Kasumi-1 (cell line): ENCODE measurements at regions not wholly inside any gene's neighbourhood (a gene's known extent, or its start where the extent isn't known, plus 50 kb on each side); places are given as distances from the start of the nearest gene placed in this dataset.
"Not testable (repeated sequence)": the region's sequence is repeated elsewhere in the genome, so short reads cannot be mapped to it uniquely, and the experiment has no call there.

ENCODE experiments used
- DNase-seq, 2 experiments: peaks; one replicate each; lab custom pipeline; 2025; lab: John Stamatoyannopoulos, UW

- DNase-seq, result no peak
These were observed 165.9 kb upstream of the CREB1 start for GRCh38 chr2:207363761-207364290.

- no peak for DNase-seq
These were observed 159.1 kb upstream of the CREB1 start for GRCh38 chr2:207370646-207371045.

DNA sequence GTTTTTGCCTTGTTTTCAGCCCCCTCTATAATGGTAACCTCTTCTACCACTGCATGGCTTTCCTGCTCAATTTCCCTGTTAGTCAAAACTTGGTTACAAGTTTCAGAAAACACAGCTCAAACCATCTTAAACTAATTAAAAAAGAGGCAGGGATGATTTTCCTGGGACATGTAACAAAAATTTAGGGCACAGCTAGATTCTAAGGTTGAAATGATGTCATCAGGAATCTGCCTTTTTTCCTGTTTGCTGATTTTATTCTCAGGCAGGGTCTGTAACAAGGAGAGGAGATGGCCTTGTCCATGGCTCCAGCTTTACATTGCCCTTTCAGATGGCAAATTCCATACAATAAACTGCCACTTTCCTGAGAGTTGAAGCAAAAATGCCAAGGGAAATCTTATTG, 157.9 kb upstream of the CREB1 start:
- no peak for DNase-seq

- no peak for DNase-seq
These were observed 157.3 kb upstream of the CREB1 start for GRCh38 chr2:207372483-207372882.

GRCh38 chr2:207375207-207375875, 154.4 kb upstream of the CREB1 start:
- no peak for DNase-seq

GRCh38 chr2:207378620-207379019, 151.1 kb upstream of the CREB1 start:
- DNase-seq, result not testable (repeated sequence)

DNA sequence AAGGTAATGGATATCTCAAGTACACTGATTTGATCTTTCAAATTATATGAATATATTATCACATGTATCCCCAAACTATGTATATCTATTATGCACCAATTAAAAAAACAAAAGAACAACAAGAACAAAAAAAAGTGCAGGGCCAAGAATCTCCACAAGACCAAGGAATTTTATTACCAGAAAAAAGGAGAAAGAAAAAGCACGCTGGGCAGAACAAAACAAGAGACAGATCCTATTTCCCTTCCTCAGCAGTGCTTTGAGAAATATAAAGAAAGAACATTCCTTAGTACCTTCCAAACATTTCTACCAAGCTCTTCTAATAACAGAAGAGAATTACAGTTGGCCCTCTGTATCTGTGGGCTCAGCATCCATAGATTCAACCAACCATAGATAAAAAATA, 144.7 kb upstream of the CREB1 start:
- DNase-seq, result no peak

DNA sequence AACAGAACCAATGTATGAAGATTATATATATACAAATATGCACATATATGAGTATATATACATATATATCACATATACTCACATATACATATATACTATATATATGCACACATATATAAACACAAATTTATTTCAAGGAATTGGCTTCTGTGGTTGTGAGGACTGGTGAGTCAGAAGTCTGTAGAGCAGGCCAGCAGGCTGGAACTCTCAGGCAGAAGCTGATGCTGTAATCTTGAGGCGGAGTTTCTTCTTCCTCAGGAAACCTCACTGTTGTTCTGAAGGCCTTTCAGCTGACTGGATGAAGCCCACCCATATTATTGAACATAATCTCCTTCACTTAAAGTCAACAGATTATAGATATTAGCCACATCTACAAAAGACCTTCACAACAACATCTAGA, 143.9 kb upstream of the CREB1 start:
- peak; percentile 30 to 34 for DNase-seq

DNA sequence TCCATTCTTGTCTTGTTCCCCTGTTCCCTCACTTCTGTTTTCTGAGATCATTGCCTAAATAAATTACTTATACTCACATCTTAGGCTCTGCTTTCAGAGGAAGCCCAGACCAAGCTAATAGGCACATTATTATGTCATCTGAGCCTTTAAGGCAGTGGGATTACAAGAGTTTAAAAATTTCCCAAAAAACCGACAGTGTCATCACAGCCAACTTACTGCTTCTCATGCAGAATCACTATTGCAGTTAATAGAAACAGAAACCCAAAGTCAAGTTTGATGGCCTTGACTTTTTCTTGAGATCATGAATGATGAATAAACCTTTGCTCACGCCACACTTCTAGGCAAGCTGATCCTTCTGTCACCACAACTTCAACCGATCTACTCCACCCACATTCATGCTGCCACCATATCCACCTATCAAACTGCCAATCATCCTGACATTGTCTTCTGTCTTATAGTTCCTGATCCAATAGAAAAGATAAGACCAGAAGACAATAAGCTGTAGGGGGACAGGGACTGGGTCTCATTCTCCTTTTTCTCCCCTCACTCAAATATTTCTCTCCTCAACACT, 142.7 kb upstream of the CREB1 start:
- DNase-seq, result no peak

GRCh38 chr2:207390302-207391095, 139.3 kb upstream of the CREB1 start:
- no peak for DNase-seq

GRCh38 chr2:207394203-207394781, 135.5 kb upstream of the CREB1 start:
- no peak for DNase-seq

DNA sequence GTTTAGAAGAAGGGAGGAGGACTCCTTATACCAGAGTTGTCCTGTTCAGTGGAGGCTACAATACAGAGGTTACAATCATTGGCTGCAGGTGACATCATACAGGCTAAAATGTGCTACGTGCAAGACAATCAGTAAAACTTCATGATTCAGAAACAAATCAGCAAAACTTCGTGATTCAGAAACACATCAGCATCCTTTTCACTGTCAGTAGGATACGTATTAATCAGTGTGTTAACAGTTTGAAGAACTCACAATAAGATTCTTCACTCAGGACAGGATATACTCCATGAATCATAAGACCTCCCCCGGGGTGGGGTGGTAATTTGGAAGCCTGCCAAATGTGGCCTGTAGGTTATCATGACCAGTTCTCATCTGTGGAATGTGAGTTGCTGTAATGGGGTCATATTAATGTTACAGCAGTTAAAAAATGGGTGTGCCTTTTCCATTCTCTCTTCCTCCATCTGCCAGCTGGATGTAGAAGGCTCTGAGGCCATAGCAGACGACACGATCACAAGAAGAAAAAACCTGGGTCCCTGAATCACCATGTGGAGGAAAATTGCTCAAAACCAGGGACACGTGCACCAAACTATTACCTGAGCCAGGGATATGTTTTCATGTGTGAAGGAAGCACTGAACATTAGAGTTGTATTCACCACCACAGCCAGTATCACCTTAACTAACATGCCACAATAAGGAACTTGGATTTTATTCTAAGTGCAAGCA, 134.8 kb upstream of the CREB1 start:
- no peak for DNase-seq

DNA sequence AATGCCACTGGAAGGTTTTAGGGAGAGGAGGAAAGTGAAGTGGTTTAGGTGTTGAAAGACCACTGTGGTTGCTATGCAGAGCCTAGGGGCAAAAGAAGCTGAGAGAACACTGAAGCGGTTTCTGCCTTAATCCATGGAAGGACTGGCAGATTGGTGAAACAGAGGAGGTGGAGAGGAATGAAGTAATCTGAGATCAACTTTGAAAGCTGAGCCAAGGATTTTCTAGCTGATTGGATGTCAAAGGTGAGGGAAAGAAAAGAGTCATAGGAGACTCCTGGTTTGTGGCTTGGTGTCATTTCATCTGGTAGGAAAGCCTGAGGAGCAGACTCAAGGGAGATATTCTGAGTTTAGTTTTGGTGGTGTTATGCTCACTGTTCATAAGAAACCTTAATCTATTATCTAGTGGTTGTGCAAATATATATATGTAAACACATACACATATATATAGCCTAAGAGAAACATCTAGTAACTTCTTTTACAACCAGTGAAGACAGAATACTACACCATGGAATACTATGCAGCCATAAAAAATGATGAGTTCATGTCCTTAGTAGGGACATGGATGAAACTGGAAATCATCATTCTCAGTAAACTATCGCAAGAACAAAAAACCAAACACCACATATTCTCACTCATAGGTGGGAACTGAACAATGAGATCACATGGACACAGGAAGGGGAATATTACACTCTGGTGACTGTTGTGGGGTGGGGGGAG, 134.1 kb upstream of the CREB1 start:
- DNase-seq, result no peak

GRCh38 chr2:207397917-207398655, 131.7 kb upstream of the CREB1 start:
- DNase-seq, result no peak

DNA sequence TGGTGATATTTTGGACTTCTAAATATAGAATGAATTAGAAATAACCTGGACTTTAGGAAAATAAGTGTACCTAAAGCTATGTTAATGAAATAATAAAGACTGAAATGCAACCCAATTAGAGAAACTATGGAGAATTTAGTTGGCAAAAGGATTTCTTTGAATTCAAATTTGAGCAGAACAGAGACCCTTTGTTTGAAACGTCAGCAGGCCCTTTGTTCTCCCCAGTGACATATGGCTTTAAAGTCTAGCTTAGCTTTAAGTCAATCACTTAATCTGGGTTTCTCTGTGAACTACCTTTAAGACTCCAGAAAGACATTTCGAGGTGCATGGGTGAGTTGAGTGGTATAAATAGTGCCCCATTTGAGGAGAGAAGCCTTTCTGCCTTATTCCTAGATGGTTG, 130.5 kb upstream of the CREB1 start:
- no peak for DNase-seq

GRCh38 chr2:207401338-207401737, 128.4 kb upstream of the CREB1 start:
- no peak for DNase-seq

DNA sequence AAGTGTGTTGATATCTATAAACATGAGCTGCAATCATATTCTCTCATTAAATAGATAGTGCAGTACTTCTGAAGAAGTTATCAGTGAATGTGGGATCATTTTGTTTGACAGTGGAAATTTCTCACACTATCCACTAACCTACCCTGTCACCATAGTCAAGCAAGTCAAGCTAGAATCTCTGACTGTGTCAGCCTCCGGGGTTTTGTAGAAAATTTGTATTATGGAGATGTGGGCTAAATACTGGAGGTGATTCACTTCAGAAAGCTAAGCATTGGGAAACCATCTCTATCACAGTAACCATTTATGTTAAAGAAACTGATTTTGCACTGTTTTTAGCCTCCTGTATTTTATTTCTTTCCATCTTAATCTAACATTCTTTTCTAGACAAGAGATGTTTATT, 126.6 kb upstream of the CREB1 start:
- no peak for DNase-seq

- DNase-seq, result no peak
These were observed 125.8 kb upstream of the CREB1 start for GRCh38 chr2:207403950-207404349.

DNA sequence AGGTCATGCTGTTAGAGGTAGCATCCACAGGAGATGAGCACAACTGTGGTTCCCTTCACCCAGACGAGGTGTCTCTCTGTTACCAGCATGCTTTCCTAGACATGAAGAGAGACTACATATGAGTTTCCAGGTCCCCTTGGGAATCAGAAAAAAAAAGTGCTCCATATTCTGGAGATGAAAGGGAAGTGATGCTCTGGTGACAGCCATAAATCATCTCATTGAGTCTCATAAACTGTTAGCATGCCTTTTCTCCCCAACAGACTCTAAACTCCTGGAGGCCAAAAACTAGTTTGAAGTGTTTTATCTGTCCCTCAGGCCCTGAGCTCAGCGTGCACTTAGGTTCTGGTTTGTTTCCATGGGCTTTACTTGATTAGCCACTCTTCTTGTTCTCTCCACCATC, 124.6 kb upstream of the CREB1 start:
- DNase-seq, result no peak

- no peak for DNase-seq
These were observed 121.5 kb upstream of the CREB1 start for GRCh38 chr2:207408086-207408794.
